ENCODE measurements at regions not wholly inside any gene's neighbourhood (a gene's known extent, or its start where the extent isn't known, plus 50 kb on each side); places are given as distances from the start of the nearest gene placed in this dataset.

- intact Hi-C loops (cut with DNase I), result no loop called here
- DNase-seq, result no peak
Measured at GRCh38 chrX:16480049-16480448, 169.9 kb upstream of the S100G start.

DNA sequence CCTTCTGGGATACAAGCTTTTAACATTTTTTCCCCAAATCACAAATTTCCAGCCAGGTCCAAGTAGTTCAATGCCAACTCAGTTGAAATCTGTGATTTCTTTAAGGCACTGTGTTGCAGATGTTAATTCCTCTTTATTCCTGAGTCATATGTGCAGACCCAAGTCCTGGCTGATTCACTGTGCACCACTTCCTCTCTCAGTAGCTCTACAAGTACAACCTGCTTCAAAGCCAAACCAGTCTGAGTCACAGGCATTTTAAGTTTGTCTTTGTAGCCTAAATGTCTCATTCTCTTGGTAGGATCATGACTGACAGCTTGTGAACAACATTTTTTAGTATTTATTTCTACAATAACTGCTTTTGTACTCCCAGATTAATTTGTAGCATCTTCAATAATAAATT is 165.6 kb upstream of the S100G start:
- intact Hi-C loops (cut with DNase I), result no loop called here

DNA sequence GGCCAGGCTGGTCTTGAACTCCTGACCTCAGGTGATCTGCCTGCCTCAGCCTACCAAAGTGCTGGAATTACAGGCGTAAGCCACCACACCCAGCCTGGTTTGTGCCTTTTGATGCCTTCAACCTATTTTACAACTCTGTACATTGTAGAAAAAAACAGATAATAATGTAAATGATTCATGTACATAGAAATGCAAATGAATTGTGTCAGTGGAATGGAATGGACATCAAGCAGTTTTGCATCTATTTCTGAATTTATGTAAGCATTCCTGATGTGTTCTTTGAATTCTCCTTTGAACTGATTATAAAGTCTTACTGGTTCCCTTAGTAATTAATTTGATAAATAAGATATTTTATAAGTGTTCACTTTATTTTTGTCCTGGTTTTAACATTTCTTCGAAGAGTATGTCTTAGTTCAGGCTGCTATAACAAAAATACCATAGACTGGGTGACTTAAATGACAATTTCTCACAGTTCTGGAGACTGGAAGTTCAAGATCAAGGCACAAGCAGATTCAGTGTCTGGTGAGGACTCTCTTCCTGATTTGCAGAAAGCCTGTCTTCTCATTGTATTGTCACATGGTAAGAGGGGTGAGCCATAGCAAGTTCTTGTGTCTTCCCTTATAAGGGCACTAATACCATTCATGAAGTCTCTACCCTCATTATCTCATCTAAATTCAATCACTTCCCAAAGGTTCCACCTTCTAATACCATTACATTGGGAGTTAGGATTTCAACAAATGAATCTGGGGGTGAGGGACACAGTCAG is 162.2 kb upstream of the S100G start:
- intact Hi-C loops (cut with DNase I), result no loop called here
- no peak for DNase-seq

More for the DNA sequence above, 165.6 kb upstream of the S100G start:
- DNase-seq, result no peak

GRCh38 chrX:16488959-16489358 is 161.0 kb upstream of the S100G start:
- intact Hi-C loops (cut with DNase I), result no loop called here
- DNase-seq, result no peak

DNA sequence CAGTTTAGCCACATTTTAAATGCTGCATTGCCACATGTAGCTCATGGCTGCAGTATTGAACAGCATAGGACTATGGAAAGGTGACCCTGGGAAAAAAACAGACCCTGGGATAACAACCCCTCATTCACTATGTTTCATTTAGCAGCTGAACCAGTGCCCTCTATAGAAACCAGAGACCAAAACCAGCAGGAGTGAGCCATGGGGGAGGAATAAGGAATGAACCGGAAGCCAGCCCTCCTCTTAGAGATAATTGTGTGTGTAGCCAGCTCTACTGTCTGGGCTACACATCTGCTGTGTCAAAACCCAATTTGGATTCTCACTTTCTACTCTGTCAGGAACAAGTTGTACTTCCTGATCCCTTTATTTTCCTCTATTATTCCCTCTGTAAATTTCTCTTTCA is 158.5 kb upstream of the S100G start:
- no peak for DNase-seq
- intact Hi-C loops (cut with DNase I), result no loop called here

DNA sequence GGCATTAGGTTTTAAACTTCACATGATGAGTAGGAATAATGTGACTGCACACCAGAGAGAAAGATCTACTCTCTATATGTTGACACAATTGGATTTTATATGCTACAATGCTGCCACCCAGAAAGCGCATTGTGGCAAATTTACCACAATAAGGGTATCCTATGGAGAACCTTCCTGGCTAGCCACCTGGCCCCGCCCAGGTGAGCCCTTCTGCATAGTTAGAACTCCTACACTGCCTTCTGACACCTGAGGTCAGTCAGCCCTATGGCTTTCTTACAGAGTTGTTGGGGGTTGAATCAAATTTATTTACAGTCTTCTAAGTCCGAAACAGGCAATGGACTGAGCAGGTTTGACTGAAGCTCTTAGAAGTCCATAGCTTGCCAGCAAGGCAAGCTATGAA is 153.8 kb upstream of the S100G start:
- intact Hi-C loops (cut with DNase I), result no loop called here

DNA sequence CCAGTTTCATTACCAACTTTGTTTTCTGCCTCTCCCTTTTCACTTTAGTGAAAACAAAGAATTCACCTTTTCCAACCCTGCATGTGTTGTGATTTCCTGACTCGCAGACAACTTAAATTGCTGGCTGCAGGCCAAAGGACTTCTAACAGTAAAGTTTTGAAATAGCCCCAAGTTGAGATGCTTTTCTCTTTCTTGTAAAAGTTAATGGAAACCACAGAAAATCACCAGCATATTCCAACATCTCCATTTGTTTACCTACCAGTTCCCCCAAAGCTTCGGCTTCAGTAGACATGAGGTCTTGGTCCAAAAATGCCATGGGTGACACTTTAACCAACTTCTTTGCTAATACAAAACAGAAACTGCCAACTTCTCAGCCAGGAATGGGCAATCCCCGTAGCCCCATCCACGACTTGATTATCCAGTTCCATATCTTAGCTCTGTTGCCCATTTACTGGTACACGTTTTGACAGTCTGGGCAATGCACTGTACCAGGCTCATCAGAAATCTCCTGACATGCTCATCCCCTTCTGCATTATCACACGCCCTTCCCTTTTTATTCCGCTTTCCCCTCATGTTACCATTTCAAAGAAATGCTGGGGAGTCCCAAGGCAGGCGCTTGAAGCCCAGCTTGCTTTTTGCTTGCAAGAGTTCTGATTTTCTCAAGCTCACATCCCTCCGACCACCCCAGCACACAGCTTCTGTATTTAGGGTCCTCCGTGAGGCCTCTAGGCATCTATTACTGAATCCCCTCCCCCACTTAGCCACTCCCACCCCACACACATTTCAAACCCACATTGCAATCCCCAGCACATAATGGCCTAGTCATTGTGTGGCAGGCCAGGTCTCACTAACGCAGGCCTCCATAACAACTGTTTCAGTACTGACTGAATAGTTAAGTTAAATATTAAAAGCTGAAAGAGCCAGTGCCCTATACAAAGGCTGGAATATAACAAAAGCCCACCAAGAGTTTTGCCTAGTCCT is 137.9 kb upstream of the S100G start:
- intact Hi-C loops (cut with DNase I), result no loop called here
- no peak for DNase-seq

More for the DNA sequence above, 153.8 kb upstream of the S100G start:
- no peak for DNase-seq

DNA sequence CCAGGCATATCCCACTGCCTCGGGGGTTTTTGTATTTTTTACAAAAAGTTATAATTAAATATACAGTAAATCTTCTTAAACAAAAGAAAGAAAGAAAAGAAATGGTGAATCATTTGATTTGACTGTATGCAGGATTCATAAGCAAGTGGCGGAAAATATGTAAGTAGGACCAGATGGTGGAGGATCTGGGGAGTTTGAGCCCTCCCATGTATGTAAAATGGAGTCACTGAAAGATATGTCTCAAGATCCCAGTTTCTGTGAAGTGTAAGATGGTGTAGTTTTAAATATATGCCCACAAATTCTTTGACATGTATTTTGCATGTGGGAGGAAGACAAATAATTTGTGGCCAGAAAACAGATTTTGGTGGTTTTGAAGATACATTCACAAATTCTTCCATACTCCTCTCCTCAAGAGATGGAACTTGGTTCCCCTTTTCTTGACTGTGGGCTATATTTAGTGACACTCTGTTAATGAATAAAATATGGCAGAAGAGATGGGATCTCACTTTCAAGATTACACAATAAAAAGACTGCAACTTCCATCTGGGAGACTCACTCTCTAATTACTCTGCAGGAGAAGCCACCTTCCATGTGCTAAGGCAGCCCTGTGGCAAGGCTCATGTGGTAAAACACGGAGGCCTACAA is 133.6 kb upstream of the S100G start:
- intact Hi-C loops (cut with DNase I), result no loop called here
- DNase-seq, result no peak

DNA sequence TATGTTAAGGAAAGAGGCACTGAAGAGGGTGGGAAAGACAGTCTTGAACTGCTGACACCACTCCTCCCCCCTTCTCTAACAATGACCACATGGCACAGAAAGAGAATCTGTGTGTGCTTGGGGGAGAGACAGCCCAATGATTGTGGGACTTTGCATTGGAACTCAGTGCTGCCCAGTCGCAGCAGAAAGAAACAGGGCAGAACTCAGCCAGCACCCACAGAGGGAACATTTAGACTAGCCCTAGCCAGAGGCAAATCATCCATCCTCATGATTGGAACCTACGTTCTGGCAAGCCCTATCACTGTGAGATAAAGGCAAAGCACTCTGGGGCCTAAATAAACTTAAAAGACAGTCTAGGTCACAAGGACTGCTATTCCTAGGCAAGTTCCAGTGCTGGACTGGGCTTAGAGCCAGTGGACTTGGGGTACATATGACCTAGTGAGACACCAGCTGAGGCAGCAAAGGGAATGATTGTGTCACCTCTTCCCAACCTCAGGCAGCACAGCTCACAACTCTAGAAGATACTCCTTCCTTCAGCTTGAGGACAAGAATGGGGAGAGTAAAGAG is 132.8 kb upstream of the S100G start:
- intact Hi-C loops (cut with DNase I), result no loop called here
- no peak for DNase-seq

GRCh38 chrX:16518131-16518530 is 131.8 kb upstream of the S100G start:
- intact Hi-C loops (cut with DNase I), result no loop called here

DNA sequence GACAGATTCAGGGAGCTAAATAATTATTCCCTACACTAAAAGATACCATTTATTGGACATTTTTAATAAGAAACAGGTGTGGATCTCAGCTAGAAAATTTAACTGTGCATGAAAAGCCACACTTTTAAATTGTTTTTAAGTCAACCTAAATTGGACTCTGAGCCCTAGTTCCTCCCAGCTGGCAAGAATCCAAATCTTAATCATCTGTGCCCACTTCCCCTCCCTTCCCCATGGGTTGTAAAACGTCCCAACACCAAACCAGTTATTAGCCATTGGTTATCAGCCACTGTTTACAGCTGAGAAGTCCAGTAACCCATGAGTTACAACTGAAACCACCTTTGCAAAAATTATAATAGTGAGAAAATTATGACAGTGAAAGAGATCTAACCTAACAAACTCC is 125.6 kb upstream of the S100G start:
- DNase-seq, result no peak
- intact Hi-C loops (cut with DNase I), result no loop called here

More at GRCh38 chrX:16518131-16518530, 131.8 kb upstream of the S100G start:
- DNase-seq, result no peak

DNA sequence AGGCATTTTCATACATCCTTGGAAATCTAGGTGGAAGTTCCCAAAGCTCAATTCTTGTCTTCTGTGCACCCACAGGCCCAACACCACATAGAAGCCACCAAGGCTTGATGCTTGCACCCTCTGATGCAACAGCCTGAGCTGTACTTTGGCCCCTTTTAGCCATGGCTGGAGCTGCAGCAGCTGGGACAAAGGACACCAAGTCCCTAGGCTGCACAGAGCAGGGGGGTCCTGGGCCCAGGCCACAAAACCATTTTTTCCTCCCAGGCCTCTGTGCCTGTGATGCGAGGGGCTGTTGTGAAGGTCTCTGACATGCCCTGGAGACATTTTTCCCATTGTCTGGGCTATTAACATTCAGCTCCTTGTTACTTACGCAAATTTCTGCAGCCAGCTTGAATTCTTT is 124.0 kb upstream of the S100G start:
- no peak for DNase-seq

GRCh38 chrX:16528620-16529019 is 121.3 kb upstream of the S100G start:
- intact Hi-C loops (cut with DNase I), result no loop called here

More for the DNA sequence above, 124.0 kb upstream of the S100G start:
- intact Hi-C loops (cut with DNase I), result no loop called here

More at GRCh38 chrX:16528620-16529019, 121.3 kb upstream of the S100G start:
- no peak for DNase-seq
